ENCODE measurements at regions not wholly inside any gene's neighbourhood (a gene's known extent, or its start where the extent isn't known, plus 50 kb on each side); places are given as distances from the start of the nearest gene placed in this dataset.

GRCh38 chr3:87780811-87781210 lies 278.0 kb downstream of the CGGBP1 start:
- Histone ChIP-seq H3K27me3 (ENCODE audit: control insufficient read depth in 1 of 2, insufficient read depth in 2 of 2, low read length in 2 of 2) (no peaks in the 10 kb centered on the region), H2AFZ (ENCODE audit: low read length) (no peak overlapping the region), H3K27ac (ENCODE audit: extremely low read length, insufficient read depth, low read length) (no peak overlapping the region), H3K79me2 (ENCODE audit: insufficient read depth, low read length) (no peaks in the 10 kb centered on the region), H3K9ac (ENCODE audit: insufficient read depth, low read depth, low read length) (no peak overlapping the region), H4K20me1 (ENCODE audit: insufficient read depth, low read length) (no peaks in the 10 kb centered on the region), H3K4me3 (replicated peaks in 1 of 3; ENCODE audit: insufficient read depth in 1 of 3, low read depth in 2 of 3, low read length in 3 of 3) (no peak overlapping the region), H3K36me3 (replicated peaks in 1 of 2; ENCODE audit: control insufficient read depth in 1 of 2, insufficient read depth in 2 of 2, low read length in 2 of 2) (no peaks in the 10 kb centered on the region), H3K9me3 (ENCODE audit: low read length) (no peaks in the 10 kb centered on the region), H3K4me1 (ENCODE audit: insufficient read depth, low read length) (no peaks in the 10 kb centered on the region), H3K4me2 (ENCODE audit: low read depth, low read length) (no peak overlapping the region)
- BruUV-seq (replicated peaks), result no TSS peak
- 87% methylated on average over 2 of the region's 2 CpGs for whole genome bisulfite sequencing (ENCODE audit: low lambda C conversion rate)
- in situ Hi-C loops (cut with HindIII; ENCODE audit: extremely low pct_ligation_motif_present, low pct_unique_long_range_greater_than_20kb), result no loop called here
- intact Hi-C loops (cut with micrococcal nuclease; ENCODE audit: unreplicated experiment), result no loop called here
- ChIA-PET POLR2A (no interaction called here), CTCF (ENCODE audit: low intra/inter-chr PET ratio, low total read pairs) (no interaction called here)
- FAIRE-seq (no peak), ATAC-seq (no peak), DNase-seq (ENCODE audit: low spot score) (no peak)
- TF ChIP-seq ATF4 (CRISPR knock-in tag; IDR thresholded peaks at IDR 0.05) (no peak), ZNF780A (CRISPR knock-in tag; IDR thresholded peaks at IDR 0.05) (no peak), ZNF180 (CRISPR knock-in tag; IDR thresholded peaks at IDR 0.05; ENCODE audit: borderline replicate concordance, low read depth) (no peak), MAFK (conservative IDR thresholded peaks at IDR 0.05 in 1 of 2, IDR thresholded peaks at IDR 0.05 in 1 of 2; ENCODE audit: low read length in 2 of 2) (0 out of 4 replicates have a peak, but pooled peaks of 1 of the 2 experiments have one; percentile 8)

DNA sequence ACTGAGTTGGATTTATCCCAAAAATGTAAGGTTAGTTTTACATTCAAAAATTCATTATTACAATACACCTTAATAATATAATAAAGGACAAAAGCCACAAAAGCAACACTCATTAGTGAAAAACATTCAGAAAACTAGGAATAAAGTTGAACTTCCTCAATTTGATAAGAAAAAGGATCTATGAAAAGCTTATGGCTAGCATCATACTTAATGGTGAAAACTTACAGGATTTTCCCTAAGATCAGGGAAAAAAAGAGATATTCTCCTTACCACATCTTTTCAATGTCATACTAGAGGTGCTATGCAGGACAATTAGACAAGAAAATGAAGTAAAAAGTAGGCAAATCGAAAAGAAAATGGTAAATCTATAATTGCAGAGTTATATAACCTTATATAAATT lies 279.9 kb downstream of the CGGBP1 start:
- POLR2A ChIA-PET, result no interaction called here

More for the DNA sequence above, 279.9 kb downstream of the CGGBP1 start:
- no peak for ATAC-seq
- H3K9ac ChIP-seq (ENCODE audit: insufficient read depth, low read depth, low read length), result no peak overlapping the region
- H2AFZ ChIP-seq (ENCODE audit: low read length), result no peak overlapping the region
- H3K4me3 ChIP-seq (replicated peaks in 1 of 3; ENCODE audit: insufficient read depth in 1 of 3, low read depth in 2 of 3, low read length in 3 of 3), result no peak overlapping the region
- in situ Hi-C loops (cut with HindIII; ENCODE audit: extremely low pct_ligation_motif_present, low pct_unique_long_range_greater_than_20kb), result no loop called here
- no peaks in the 10 kb centered on the region for H3K9me3 ChIP-seq (ENCODE audit: low read length)
- CTCF ChIA-PET (ENCODE audit: low intra/inter-chr PET ratio, low total read pairs), result no interaction called here
- no peak overlapping the region for H3K4me2 ChIP-seq (ENCODE audit: low read depth, low read length)
- H3K27me3 ChIP-seq (ENCODE audit: control insufficient read depth in 1 of 2, insufficient read depth in 2 of 2, low read length in 2 of 2), result no peaks in the 10 kb centered on the region
- no peaks in the 10 kb centered on the region for H3K79me2 ChIP-seq (ENCODE audit: insufficient read depth, low read length)
- H3K4me1 ChIP-seq (ENCODE audit: insufficient read depth, low read length), result no peaks in the 10 kb centered on the region
- no peak for FAIRE-seq
- H3K27ac ChIP-seq (ENCODE audit: extremely low read length, insufficient read depth, low read length), result no peak overlapping the region
- BruUV-seq (replicated peaks), result no TSS peak
- intact Hi-C loops (cut with micrococcal nuclease; ENCODE audit: unreplicated experiment), result no loop called here
- DNase-seq (ENCODE audit: low spot score), result no peak
- H4K20me1 ChIP-seq (ENCODE audit: insufficient read depth, low read length), result no peaks in the 10 kb centered on the region
- no peaks in the 10 kb centered on the region for H3K36me3 ChIP-seq (replicated peaks in 1 of 2; ENCODE audit: control insufficient read depth in 1 of 2, insufficient read depth in 2 of 2, low read length in 2 of 2)
- 5% methylated on average over 1 of the region's 1 CpG for WGBS (ENCODE audit: low lambda C conversion rate)
- TF ChIP-seq, protein P1, sequence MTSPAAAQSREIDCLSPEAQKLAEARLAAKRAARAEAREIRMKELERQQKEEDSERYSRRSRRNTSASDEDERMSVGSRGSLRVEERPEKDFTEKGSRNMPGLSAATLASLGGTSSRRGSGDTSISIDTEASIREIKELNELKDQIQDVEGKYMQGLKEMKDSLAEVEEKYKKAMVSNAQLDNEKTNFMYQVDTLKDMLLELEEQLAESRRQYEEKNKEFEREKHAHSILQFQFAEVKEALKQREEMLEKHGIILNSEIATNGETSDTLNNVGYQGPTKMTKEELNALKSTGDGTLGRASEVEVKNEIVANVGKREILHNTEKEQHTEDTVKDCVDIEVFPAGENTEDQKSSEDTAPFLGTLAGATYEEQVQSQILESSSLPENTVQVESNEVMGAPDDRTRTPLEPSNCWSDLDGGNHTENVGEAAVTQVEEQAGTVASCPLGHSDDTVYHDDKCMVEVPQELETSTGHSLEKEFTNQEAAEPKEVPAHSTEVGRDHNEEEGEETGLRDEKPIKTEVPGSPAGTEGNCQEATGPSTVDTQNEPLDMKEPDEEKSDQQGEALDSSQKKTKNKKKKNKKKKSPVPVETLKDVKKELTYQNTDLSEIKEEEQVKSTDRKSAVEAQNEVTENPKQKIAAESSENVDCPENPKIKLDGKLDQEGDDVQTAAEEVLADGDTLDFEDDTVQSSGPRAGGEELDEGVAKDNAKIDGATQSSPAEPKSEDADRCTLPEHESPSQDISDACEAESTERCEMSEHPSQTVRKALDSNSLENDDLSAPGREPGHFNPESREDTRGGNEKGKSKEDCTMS (CRISPR knock-in tag; conservative IDR thresholded peaks at IDR 0.05), result no peak
- TF ChIP-seq ZBTB49 (CRISPR knock-in tag; IDR thresholded peaks at IDR 0.05; ENCODE audit: borderline replicate concordance), result no peak
- TF ChIP-seq ZNF280B (CRISPR knock-in tag; IDR thresholded peaks at IDR 0.05; ENCODE audit: borderline replicate concordance), result no peak

Data from HepG2 (cell line).